ENCODE measurements at regions not wholly inside any gene's neighbourhood (a gene's known extent, or its start where the extent isn't known, plus 50 kb on each side); places are given as distances from the start of the nearest gene placed in this dataset.

DNA sequence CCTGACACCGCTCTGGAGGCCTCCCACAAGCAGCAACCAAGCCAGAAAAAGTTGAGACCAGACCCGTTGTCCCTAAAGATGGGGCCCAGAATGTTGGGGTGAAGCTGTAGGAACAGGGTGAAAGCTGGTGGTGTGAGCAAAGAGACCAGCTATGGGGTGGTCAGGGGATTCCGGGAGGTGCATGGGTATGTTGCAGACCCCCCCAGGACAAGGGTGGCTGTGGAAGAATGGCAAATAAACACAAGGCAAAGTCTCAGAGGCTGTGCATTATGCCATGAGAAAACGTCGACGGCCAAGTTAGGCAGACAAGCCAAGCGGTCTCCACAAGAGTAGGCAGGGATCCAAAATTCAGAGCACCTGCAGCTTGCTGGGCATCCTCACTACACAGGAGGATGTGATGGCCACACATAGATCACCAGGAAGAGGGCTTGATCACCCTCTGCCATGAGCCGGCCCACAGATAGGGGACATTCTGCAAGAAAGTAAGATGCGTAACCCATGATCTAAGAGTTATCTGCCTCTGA, 58.8 kb upstream of the KCNA1 start:
- TF ChIP-seq, protein P1, sequence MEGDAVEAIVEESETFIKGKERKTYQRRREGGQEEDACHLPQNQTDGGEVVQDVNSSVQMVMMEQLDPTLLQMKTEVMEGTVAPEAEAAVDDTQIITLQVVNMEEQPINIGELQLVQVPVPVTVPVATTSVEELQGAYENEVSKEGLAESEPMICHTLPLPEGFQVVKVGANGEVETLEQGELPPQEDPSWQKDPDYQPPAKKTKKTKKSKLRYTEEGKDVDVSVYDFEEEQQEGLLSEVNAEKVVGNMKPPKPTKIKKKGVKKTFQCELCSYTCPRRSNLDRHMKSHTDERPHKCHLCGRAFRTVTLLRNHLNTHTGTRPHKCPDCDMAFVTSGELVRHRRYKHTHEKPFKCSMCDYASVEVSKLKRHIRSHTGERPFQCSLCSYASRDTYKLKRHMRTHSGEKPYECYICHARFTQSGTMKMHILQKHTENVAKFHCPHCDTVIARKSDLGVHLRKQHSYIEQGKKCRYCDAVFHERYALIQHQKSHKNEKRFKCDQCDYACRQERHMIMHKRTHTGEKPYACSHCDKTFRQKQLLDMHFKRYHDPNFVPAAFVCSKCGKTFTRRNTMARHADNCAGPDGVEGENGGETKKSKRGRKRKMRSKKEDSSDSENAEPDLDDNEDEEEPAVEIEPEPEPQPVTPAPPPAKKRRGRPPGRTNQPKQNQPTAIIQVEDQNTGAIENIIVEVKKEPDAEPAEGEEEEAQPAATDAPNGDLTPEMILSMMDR (conservative IDR thresholded peaks at IDR 0.05; ENCODE audit: low read length): no peak
- TF ChIP-seq EZH2phosphoT487 (IDR thresholded peaks at IDR 0.05; ENCODE audit: borderline replicate concordance, low read depth, low read length): no peak

Data from OCI-LY7 (cell line).